PFSK-1 (cell line): ENCODE measurements at regions not wholly inside any gene's neighbourhood (a gene's known extent, or its start where the extent isn't known, plus 50 kb on each side); places are given as distances from the start of the nearest gene placed in this dataset.

ENCODE experiments used
- REST ChIP-seq, 2 experiments: IDR thresholded peaks; 2 replicates each; pipeline versions ENCODE4 v1.6.1 to v1.8.0; 2011 to 2012; ENCODE audit warnings: low read depth in 2 of 2, low read length in 2 of 2, control low read depth in 1 of 2, inconsistent platforms in 1 of 2, mild to moderate bottlenecking in 1 of 2, moderate library complexity in 1 of 2; ENCODE audit not compliant: insufficient read depth in 1 of 2
- TAF1 ChIP-seq: IDR thresholded peaks from 2 replicates; pipeline ENCODE4 v1.6.1; 2012; ENCODE audit warnings: low read length, control low read depth, borderline replicate concordance; ENCODE audit not compliant: insufficient read depth

GRCh38 chr4:38529189-38530115 lies 134.5 kb upstream of the KLF3 start:
- TF ChIP-seq TAF1 = no peak
- TF ChIP-seq REST (IDR thresholded peaks at IDR 0.05; ENCODE audit: insufficient read depth in 1 of 2, low read depth in 2 of 2, low read length in 2 of 2) = no peak
